Stimulated activated CD8-positive, alpha-beta memory T cell treated with anti-CD3 and anti-CD28 coated beads, Interleukin-15, amount 100 ng/mL, for 4 hours (primary cell): ENCODE measurements at regions not wholly inside any gene's neighbourhood (a gene's known extent, or its start where the extent isn't known, plus 50 kb on each side); places are given as distances from the start of the nearest gene placed in this dataset.

Experiments used
- DNase-seq, 2 donors: peaks; one replicate each; pipeline ENCODE4 v3.0.0-alpha.2; 2020; ENCODE audit warnings: low read depth in 2 of 2

DNA sequence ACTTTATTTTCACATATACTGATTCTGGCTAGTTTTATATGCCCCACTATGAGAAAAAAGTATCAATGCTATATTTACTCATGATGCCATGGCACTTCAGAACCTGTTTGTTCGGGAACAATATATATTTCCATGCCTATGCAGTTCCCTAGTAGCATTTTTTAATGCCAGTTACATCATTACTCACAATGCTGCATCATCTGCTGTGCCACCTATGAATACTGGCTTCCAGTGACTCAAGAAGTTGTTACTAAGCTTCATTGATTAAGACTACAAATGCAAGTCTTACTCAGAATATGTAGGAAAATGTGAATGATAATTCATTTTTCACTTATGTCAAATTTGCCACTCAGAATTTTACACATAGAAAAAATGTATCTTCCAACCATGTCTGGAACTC, 97.9 kb downstream of the MAFB start:
- no peak for DNase-seq

- DNase-seq, result no peak
Observed at GRCh38 chr20:40589581-40589980, 99.5 kb downstream of the MAFB start.

DNA sequence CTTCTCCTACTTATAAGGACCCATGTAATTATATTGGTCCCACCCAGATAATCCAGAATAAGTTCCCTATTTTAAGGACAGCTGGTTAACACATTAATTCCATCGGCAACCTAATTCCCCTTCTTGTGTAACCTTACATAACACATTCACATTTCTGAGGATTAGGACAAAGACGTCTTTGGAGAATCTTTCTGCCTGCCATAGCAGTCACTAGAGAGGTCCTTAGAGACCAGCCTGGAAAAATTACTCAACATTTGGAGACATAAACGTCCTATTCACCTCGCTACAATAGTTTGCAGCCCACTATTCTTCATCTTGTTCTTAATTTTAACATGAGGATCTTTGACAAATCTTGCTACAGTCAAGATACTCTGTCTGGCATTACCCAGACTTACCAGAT, 100.1 kb downstream of the MAFB start:
- no peak for DNase-seq

DNA sequence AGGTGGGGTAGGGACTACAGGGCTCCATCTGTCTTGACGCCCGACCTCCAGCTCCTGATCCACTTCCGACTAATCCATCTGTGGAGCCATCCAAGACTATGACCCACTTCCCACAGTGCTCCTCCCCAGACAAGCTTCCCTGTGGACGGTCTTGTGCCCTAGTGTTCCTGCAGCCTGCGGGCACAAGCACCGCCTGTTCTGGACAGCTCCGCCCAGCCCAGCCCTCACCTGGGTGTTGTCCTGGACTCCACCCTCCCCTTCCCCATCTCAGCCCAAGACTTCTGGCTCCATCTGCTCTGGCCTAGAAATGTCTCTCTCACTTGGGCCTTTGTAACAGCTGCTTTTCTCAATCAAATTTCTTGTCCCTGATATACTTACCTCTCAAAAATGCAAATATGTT, 102.0 kb downstream of the MAFB start:
- DNase-seq, result no peak

DNA sequence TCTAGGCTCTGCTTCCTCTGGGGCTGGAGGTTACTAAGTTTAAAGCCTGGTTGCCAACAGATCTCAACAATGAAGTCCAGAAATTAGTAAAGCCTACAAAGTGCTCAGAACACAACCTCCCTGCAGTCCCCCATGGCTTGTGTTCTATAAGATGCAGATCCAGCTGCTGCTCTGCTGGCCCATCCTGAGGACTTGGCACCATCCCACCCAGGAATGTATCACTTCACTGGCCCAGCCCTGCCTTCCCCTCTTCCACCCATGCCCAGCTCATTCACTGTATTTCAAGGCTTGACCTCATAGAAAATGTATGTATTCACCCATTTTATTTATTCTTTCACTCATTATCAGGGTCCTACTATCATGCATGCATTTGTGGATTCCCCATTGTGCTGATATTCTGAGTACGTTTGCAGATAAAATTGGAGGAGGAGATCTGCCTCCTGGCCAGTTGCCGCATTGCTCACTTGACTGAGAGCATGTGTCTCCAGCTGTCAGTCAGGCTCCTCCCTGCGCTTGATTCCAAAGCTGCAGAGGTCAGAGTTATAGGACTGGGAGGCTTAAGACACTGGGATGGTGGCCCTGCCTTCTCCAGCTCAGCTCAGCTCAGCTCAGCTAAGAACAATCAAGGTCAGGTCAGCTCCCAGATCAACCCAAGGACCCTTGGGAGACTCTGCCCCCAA, 104.8 kb downstream of the MAFB start:
- no peak for DNase-seq

- DNase-seq, result no peak
Observed at GRCh38 chr20:40583636-40584035, 105.4 kb downstream of the MAFB start.

DNA sequence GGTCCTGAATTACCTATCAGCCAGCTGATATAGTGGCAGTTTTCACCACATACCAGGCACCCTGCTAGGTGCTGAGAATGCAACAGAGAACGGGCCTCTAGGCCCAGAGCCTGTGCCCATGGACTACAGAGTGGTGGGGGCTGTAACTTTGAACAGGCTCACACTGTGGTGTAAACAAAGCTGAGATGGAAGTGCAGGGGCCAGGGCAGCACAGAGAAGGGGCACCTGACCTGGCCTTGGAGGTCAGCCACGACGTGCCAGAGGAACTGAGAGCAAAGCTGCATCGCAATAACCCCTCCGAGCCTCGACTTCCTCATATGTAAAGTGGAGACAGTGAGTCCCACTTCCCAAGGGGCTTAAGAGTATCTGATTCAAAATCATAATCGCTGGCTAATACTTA, 105.8 kb downstream of the MAFB start:
- DNase-seq, result no peak

GRCh38 chr20:40582531-40582930, 106.5 kb downstream of the MAFB start:
- no peak for DNase-seq

DNA sequence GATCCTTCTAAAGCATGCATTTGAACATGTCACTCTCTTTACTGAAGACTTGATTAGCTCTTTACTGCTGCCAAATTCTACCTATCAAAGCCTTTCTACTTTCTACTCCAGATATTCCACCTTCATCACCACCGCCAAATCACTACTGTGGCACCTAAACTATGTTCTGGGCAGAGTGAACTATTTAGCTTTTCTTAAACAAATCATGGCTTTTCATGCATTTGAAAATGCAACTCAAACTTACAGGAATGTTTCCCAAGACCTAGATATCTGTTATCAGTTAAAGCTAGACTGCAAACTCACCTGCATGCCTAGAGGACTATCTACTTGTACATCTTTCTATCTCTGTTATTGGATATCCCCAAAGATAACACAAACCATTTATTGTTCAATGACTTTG, 109.3 kb downstream of the MAFB start:
- DNase-seq, result no peak

GRCh38 chr20:40578961-40579360, 110.1 kb downstream of the MAFB start:
- no peak for DNase-seq

DNA sequence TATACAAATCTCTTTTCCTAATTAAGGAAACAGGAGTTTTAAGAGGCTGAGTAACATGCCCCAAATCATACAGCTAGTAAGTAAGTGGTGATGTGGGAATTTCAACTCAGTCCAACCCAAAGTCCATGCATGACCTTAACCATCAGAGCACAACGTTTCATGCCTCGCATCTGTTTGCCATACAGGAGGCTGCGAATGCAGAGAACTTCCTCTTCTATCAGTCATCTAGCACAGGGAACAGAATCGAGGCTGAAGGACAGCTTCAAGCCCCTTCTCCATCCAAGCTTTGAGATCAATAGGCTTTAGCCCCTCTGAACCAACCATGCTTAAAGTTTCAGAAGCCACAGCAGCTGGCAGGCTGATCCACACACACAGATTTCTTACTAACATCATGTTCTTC, 113.2 kb downstream of the MAFB start:
- no peak for DNase-seq

DNA sequence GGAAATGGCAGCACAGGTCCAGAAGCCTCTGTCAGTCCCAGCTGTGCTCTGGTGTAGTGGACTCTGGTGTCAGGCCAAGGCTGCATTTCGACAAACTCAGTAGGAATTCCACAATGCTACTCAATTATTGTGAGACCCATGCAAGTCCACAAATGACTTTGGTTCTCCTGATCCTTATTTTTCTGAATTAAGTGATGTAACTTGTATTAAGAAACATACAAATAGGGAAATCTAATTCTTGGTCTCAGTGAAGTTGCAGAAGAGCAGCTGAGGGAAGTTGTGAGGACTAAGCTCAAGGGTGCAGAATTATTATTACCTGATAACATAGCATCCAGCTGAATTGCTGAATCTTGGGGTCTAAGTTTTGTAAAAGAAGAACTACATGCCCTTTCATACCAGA, 116.8 kb downstream of the MAFB start:
- no peak for DNase-seq

DNA sequence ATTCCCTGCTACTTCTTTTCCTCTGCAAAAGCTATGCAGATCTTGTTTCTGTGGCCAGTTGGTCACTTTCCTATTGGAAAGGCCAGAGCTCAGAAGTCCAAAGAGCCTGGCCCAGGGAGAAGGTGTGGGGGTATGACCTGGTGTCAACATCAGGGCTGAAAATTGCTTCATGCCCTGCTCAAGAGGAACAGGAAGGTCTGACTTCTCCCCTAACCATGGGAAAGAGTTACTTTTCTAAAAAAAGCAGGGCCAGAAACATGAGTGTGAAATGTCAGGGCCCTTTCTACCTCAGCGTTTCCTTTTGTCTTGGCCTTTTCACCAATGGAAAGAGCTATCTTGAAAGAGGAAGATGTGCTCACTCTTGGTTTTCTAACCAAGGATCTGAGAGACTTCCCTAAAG, 117.4 kb downstream of the MAFB start:
- DNase-seq, result no peak

DNA sequence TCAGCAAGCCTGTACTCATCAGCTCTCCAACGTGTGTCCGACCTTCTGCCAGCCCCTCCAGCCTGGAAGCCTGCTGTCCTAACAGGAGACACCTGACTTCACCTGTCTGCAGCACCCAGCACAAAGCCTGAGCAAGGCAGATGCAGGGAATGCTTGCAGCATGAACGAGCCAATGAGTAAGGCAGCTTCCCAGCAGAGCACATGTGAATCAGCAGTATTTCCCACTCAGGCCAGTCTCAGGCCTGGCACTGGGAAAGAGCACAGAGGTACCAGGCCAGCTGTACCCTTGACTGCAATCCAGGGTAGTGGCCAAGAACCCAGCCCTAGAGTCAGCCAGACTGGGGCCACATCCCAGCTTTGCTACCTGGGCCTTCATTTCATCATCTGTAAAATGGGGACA, 120.8 kb downstream of the MAFB start:
- DNase-seq, result no peak

- DNase-seq, result no peak
Observed at GRCh38 chr20:40565682-40566040, 123.4 kb downstream of the MAFB start.

DNA sequence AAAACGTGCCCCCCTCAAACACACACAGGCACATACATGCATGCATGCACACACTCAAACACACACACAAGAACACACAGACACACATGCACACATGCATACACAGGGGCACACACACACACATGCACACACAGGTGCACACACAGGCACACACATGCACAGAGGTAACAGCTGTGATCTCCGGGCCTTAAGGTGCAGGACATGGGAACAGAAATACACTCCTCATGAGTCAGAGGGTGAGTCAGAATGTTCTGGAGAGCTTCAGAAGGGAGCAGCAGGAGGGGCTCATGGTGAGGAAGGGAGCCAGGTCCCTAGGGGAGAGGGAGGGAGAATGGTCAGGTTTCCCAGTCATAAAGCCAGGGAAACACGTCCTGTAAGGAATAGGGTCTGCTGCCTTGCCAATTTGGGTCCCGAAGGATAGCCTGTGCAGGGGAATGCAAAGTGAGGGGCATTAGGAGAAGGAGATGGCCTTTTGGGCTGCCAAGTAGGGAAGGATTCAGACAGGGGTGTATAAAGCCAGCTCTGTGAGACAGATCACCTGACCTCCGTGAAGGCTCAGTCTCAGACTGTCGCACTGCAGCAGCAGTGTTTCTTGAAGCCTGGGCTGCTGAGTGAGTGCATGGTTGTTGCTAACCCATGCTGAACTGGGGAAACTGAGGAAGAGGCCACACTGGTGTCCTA, 123.9 kb downstream of the MAFB start:
- DNase-seq, result no peak

- DNase-seq, result no peak
Observed at GRCh38 chr20:40563296-40563950, 125.6 kb downstream of the MAFB start.

GRCh38 chr20:40562031-40562430, 127.0 kb downstream of the MAFB start:
- no peak for DNase-seq

DNA sequence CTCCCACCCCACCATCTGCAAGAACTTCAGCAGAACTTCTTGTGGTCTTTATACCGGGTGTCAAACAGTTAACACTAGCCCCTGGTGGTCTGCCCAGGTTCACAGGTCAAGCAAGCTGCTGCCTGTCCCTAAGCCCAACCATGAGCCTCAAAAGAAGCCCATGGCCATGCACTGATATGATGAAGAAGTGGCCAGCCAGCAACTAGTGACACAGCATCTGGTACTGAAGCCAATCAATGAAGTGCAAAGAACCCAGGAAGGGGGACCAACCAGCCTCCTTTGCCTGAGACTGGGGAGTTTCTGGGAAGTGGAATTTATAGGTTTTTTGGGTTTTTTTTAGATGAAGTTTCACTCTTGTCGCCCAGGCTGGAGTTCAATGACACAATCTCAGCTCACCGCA, 127.8 kb downstream of the MAFB start:
- DNase-seq, result no peak

DNA sequence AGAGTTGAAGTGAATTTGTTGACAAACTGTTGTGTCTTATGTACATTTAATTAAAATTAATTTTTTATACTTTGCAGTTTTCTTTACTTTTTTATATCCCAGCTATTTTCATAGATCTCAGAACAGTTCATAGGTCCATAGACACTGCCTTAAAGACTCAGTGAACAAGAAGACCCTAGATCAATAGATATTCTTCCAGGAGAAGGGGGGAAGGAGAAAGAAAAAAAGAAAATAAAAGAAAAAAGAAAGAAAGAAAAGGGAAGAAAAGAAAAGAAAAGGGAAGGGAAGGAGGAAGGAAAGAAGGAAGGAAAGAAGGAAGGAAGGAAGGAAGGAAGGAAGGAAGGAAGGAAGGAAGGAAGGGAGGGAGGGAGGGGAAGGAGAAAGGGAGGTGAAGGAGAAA, 130.8 kb downstream of the MAFB start:
- no peak for DNase-seq

DNA sequence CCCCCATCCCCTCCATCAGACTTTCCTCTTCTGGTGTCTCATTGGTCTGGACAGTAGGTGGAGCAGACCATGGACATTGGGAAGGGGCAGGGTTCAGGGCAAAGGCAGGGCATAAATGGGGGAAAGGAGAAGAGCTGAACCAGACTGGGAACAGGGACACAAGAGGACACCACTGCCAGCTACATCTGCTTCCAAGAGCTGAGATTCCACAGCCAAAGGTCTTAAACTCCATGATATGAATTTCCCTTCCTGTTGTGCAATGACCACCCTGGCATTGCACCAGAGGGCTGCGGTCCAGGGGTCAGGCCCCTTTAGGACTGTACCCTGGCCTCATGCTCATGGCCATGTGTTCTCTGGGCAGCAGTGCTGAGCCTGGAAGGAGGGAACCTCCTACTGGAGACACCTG, 137.9 kb downstream of the MAFB start:
- DNase-seq, result no peak

GRCh38 chr20:40547483-40548091, 141.4 kb downstream of the MAFB start:
- DNase-seq, result no peak

DNA sequence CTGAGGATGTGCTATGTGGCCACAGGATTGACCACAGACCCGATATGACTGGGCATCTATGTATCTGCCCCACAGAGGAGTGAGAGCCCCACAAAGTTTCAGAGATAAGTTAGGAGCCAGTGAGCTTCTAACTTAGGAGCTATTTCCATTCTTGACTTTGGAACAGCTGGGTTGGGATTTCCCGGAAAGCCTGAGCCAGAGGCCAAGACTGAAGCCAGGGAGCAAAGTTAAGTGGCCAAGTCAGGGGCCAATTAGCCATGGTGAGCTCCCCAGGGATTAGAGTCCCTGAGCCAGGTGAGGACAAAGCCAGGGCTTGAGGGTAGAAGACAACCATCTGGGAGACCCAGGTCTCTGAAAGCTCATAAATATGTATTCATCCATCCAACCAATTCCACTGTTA, 143.6 kb downstream of the MAFB start:
- no peak for DNase-seq
